Muscle of leg (tissue), 3 donors: ENCODE measurements at regions not wholly inside any gene's neighbourhood (a gene's known extent, or its start where the extent isn't known, plus 50 kb on each side); places are given as distances from the start of the nearest gene placed in this dataset.
A peak's percentile ranks its signal among the peaks of the same experiment; 100 is the strongest.

Experiments used
- DNase-seq: peaks from one replicate; pipeline ENCODE4 v3.0.0; 2013
- H3K27ac ChIP-seq: one replicate; pipeline ENCODE4 v1.5.1; 2013; ENCODE audit warnings: mild to moderate bottlenecking, low read length, control low read depth
- H3K27me3 ChIP-seq: one replicate; pipeline ENCODE4 v1.6.1; 2013; ENCODE audit warnings: low read length; ENCODE audit not compliant: control insufficient read depth, insufficient read depth
- H3K36me3 ChIP-seq: one replicate; pipeline ENCODE4 v1.6.1; 2013; ENCODE audit warnings: low read length; ENCODE audit not compliant: control insufficient read depth, insufficient read depth
- H3K4me1 ChIP-seq: one replicate; pipeline ENCODE4 v1.6.1; 2013; ENCODE audit warnings: low read length; ENCODE audit not compliant: control insufficient read depth, insufficient read depth
- H3K4me3 ChIP-seq: one replicate; pipeline ENCODE4 v1.5.1; 2013; ENCODE audit warnings: low read length, control low read depth
- H3K9me3 ChIP-seq: replicated peaks from 2 replicates; pipeline ENCODE4 v1.6.1; 2013; ENCODE audit warnings: low read depth, low read length; ENCODE audit not compliant: control insufficient read depth
- WGBS: methylation state at CpG from one replicate; pipeline ENCODE4 v1.1.5; 2013; ENCODE audit warnings: missing lambda C conversion rate; ENCODE audit not compliant: insufficient coverage; 5-methylcytosine and 5-hydroxymethylcytosine counted together

DNA sequence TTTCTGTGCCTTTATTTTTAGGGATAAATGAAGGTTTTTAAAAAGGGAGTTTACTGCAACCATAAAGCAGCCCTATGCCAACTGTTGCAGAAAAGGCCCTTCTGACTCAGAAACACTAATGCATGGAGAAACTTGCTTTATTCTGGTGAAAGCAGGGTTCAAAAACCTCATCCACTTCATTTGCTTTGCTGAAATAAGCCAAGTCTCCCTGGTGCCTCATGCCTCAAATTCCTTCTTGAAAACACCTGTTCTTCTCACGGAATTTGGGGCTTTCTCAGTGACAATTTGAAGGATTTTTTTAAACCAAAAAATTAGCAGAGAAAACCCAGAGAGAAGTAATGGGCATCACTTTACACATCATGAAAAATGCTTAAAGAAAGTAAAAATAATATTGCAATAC, 349.0 kb downstream of the PCDH7 start:
- no peaks in the 10 kb centered on the region for H3K36me3 ChIP-seq
- no peak overlapping the region for H3K27ac ChIP-seq
- WGBS, result no CpG with 5 or more reads among the region's 1 CpG
- peaks cover 5% of the 10 kb centered on the region for H3K4me1 ChIP-seq
- H3K9me3 ChIP-seq, result no peaks in the 10 kb centered on the region
- H3K4me3 ChIP-seq, result no peak overlapping the region
- H3K27me3 ChIP-seq, result no peaks in the 10 kb centered on the region
- DNase-seq, result no peak

DNA sequence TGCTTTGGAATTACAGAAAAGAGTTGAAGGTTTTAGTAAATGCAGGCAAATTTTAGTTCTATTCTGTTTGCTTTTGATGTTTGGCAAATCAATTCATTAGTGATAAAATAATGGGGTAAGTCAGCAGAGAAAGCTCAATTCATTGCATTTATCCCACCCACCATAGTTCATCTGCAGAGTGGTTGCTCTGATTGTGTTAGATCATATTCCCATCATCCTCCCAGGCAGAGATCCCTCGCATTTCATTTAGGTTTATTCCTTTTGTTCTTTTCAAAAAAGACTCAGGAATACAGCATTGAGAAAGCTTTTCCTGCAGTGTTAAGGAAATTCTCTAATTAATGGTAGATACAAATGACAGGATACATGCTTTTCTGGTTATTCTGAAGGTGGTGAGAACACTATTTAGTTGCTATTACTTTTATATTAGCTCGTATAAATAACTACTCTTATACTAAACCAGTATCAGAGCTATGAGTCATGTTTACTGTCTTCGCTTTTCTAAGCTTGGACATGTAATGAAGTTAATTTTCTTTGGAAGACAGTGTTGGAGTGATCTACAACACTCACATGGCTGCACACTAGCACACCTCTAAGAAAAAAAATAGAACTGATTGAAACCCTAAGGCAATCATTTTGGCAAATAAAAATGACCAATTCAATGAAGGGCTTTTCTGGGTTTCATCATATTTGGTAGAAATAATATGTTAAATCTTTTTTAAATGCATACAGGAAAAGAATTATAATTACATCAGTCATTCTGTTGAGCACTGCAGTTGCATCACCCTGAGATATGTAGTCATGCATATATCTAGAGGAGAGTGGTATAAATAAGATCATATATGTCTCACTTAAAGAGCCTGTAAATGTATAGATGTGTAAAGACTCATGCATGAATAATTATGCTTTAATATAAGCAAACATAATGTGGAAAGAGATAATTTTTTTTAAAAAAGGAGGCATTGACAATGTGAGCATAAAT, 351.6 kb downstream of the PCDH7 start:
- Histone ChIP-seq H3K4me1 (peaks cover 5% of the 10 kb centered on the region), H3K4me3 (no peak overlapping the region), H3K27me3 (no peaks in the 10 kb centered on the region), H3K27ac (no peak overlapping the region), H3K9me3 (no peaks in the 10 kb centered on the region), H3K36me3 (no peaks in the 10 kb centered on the region)
- no peak for DNase-seq
- WGBS, result no CpG with 5 or more reads among the region's 3 CpGs

DNA sequence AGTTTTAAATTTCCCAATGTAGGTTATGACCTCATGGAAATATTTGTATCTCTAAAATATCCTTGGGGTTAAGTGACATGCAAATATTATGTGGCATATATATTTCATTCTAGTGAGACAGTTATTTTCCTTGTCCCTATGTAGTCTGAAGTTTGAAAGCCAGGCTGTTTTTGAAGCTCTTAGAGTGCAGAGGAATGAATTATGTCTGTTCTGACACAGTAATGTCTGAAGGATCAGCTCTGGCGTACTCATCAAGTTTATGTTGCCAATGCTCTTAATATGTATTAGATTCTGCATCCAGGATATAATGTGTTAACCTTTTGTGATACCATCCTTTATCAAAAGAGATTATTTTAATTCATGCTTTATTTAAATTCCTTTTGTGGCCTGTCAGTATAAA, 355.8 kb downstream of the PCDH7 start:
- no peak for DNase-seq
- H3K36me3 ChIP-seq, result no peaks in the 10 kb centered on the region
- H3K27ac ChIP-seq, result no peak overlapping the region
- H3K4me1 ChIP-seq, result no peaks in the 10 kb centered on the region
- no peaks in the 10 kb centered on the region for H3K9me3 ChIP-seq
- no peak overlapping the region for H3K4me3 ChIP-seq
- no CpG with 5 or more reads among the region's 1 CpG for WGBS
- no peaks in the 10 kb centered on the region for H3K27me3 ChIP-seq

DNA sequence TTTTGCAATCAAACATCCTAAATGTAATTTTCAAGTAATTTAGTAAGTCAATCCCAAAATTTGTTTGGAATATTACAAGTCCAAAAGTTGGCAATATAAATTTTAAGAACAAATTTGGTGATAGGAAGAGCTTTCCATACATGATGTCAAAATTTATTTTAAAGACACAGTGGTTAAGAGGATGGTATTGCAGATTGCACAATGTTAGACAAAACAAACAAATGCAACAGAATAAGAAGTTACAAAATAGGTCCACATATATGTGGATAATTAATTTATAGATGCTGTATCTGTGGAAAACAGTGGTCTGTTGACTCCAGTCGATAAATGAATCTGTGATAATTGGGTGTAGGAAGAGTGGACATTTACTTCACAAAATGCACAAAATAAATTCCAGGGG, 358.5 kb downstream of the PCDH7 start:
- Histone ChIP-seq H3K36me3 (no peaks in the 10 kb centered on the region), H3K27ac (no peak overlapping the region), H3K9me3 (no peaks in the 10 kb centered on the region), H3K4me3 (no peak overlapping the region), H3K27me3 (no peaks in the 10 kb centered on the region), H3K4me1 (no peaks in the 10 kb centered on the region)
- no peak for DNase-seq
- WGBS, result no CpG with 5 or more reads among the region's 1 CpG

DNA sequence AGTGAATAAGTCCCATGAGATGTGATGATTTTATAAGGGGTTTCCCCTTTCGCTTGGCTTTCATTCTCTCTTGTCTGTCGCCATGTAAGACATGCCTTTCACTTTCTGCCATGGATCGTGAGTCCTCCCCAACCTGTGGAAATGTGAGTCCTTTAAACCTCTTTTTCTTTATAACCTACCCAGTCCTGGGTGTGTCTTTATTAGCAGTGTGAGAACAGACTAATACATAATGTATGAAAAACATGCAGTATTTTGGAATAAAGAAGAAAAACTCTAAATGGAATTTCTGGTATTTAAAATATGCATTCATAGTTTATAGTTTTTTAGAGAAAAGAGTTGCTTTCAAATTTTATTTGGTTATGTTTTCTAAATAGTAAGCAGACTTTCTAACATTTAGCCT, 360.7 kb downstream of the PCDH7 start:
- no CpG with 5 or more reads among the region's 3 CpGs for WGBS
- Histone ChIP-seq H3K36me3 (no peaks in the 10 kb centered on the region), H3K4me3 (no peak overlapping the region), H3K27ac (no peak overlapping the region), H3K4me1 (peaks cover 4% of the 10 kb centered on the region), H3K9me3 (no peaks in the 10 kb centered on the region), H3K27me3 (no peaks in the 10 kb centered on the region)
- DNase-seq, result no peak

DNA sequence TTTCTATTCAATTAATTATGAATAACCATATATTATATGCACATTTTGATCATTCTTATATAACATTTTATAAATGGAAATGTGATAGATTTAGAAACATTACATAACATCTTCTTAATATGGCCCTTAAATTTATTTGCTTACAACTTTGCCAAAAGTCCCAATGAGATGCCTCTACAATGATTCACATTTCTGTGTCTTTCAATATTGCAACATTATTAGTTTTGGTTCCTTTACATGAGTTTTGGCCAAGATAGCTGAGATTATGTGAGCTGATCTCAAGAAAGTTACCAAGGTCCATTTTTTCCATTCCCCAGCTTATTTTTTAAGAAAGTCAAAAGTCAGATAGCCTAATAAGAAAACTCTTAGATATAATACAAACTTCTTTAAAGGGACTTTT, 361.2 kb downstream of the PCDH7 start:
- no peaks in the 10 kb centered on the region for H3K27me3 ChIP-seq
- H3K27ac ChIP-seq, result no peak overlapping the region
- no peaks in the 10 kb centered on the region for H3K9me3 ChIP-seq
- no peaks in the 10 kb centered on the region for H3K36me3 ChIP-seq
- peaks cover 4% of the 10 kb centered on the region for H3K4me1 ChIP-seq
- peak; percentile 68 for DNase-seq
- no peak overlapping the region for H3K4me3 ChIP-seq

DNA sequence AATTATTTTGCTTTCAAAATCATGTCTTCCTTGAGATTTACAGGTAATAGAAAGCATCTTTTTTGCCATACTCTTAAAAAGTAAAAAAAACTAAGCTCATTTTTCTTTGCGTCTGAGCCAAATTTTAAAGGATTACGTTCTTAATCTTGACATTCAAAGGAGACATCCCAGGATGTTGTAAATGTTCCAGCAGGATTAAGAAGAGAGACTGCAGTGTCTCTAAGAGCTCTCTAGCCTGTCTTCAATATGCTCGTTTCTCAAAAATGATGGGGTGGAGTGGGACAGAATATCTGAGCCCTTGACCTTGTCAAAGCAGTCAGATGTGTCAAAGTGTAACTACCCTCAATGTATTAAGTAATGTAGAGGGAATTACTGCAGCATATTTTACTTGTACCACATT, 363.3 kb downstream of the PCDH7 start:
- H3K9me3 ChIP-seq, result no peaks in the 10 kb centered on the region
- H3K27me3 ChIP-seq, result no peaks in the 10 kb centered on the region
- WGBS, result 55% methylated on average over 2 of the region's 3 CpGs
- no peak overlapping the region for H3K4me3 ChIP-seq
- no peaks in the 10 kb centered on the region for H3K36me3 ChIP-seq
- H3K4me1 ChIP-seq, result peaks cover 4% of the 10 kb centered on the region
- no peak overlapping the region for H3K27ac ChIP-seq
- no peak for DNase-seq

DNA sequence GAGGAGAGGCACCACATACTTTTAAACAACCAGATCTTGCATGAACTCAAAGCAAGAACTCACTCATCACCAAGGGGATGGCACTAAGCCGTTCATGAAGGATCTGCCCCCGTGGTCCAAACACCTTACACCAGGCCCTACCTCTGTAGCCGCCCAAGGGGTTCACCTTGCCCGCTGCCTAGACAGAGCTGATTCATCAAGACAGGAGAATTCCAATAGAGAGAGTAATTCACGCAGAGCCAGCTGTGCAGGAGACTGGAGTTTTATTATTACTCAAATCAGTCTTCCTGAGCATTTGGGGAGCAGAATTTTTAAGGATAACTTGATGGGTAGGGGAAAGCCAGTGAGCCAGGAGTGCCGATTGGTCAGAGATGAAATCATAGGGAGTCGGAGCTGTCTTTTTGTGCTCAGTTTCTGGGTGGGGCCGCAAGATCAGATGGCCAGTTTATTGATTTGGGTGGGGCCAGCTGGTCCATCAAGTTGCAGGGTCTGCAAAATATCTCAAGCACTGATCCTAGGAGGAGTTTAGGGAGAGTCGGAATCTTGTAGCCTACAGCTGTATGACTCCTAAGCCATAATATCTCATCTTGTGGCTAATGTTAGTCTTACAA, 364.7 kb downstream of the PCDH7 start:
- Histone ChIP-seq H3K27ac (no peak overlapping the region), H3K4me1 (peaks cover 4% of the 10 kb centered on the region), H3K36me3 (no peaks in the 10 kb centered on the region), H3K9me3 (no peaks in the 10 kb centered on the region), H3K4me3 (no peak overlapping the region), H3K27me3 (no peaks in the 10 kb centered on the region)
- WGBS, result 86% methylated on average over 8 of the region's 9 CpGs
- no peak for DNase-seq

DNA sequence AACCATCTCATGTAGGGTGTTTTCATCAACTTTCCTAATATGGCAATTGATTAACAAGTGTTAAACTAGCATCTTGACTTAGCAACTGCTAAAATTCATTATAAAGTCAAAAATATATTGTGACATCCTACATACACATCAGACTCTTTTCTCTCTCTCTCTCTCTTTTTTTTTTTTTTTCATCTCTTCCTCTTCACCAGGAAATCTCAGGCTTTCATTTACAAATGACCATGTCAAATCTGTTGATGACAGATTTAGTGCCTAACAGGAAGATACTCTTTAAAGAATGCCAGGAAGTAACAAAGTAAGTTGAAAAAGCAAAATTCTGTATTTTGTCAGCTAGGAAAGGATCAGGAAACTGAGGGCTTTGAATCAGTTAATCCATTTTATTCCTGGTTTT, 365.5 kb downstream of the PCDH7 start:
- H3K27ac ChIP-seq, result no peak overlapping the region
- H3K27me3 ChIP-seq, result no peaks in the 10 kb centered on the region
- peaks cover 4% of the 10 kb centered on the region for H3K4me1 ChIP-seq
- H3K4me3 ChIP-seq, result no peak overlapping the region
- no peaks in the 10 kb centered on the region for H3K36me3 ChIP-seq
- no peaks in the 10 kb centered on the region for H3K9me3 ChIP-seq
- DNase-seq, result no peak

DNA sequence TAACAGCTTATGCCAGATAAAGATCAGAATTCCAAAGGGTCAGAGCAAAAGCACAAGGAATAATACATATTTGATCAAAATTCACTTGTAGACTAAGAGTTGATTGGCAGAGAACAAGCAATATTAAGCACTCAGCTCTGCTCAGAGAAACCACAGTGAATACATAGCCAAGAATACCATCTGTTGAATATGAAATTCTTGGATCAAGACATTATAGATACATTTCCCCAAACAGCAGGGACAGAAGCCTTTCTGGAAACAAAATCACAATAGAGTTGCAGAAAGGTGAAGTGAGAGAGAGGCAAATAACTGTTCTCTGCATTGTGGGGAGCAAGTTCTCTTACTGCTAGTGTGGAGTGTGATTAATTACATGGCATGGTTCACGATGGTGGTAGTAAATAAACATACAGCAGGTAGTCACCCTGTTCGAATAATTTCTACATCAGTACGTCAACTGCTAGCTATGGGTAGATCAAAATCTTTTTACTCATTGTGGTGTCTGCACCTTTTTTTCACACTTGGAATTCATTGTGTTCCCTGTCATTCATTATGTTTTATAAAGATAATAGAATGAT, 366.7 kb downstream of the PCDH7 start:
- Histone ChIP-seq H3K4me1 (peaks cover 4% of the 10 kb centered on the region), H3K4me3 (no peak overlapping the region), H3K9me3 (no peaks in the 10 kb centered on the region), H3K27me3 (no peaks in the 10 kb centered on the region), H3K27ac (no peak overlapping the region), H3K36me3 (no peaks in the 10 kb centered on the region)
- no CpG with 5 or more reads among the region's 3 CpGs for WGBS
- DNase-seq, result peak; percentile 64
